K562 (cell line): ENCODE measurements at regions not wholly inside any gene's neighbourhood (a gene's known extent, or its start where the extent isn't known, plus 50 kb on each side); places are given as distances from the start of the nearest gene placed in this dataset.

ENCODE experiments used
- BMI1 ChIP-seq: fragments of 150-350 bp; IDR thresholded peaks from 2 replicates; pipeline ENCODE4 v1.6.1; 2014; ENCODE audit warnings: low read length
- GABPA ChIP-seq: fragments of 200-800 bp; sonication (Bioruptor generic); conservative IDR thresholded peaks from 2 replicates; pipeline ENCODE4 v1.6.1; 2016; ENCODE audit warnings: low read depth, missing genetic modification characterization, missing compliant biosample characterization
- KHSRP ChIP-seq: fragments of 450-650 bp; IDR thresholded peaks from 2 replicates; pipeline ENCODE4 v1.6.1; 2017
- KLF16 ChIP-seq: IDR thresholded peaks from 2 replicates; pipeline ENCODE4 v1.6.1; 2016; ENCODE audit warnings: antibody characterized with exemption
- MCM2 ChIP-seq: fragments of 450-650 bp; IDR thresholded peaks from 2 replicates; pipeline ENCODE4 v1.6.1; 2017; ENCODE audit warnings: low read depth, mild to moderate bottlenecking
- NFYB ChIP-seq: IDR thresholded peaks from 2 replicates; pipeline ENCODE4 v1.6.1; 2011; ENCODE audit warnings: mild to moderate bottlenecking, moderate library complexity; ENCODE audit not compliant: insufficient read length; ENCODE audit errors: extremely low read depth
- POLR2AphosphoS5 ChIP-seq: IDR thresholded peaks from 2 replicates; pipeline ENCODE4 v1.6.1; 2011; ENCODE audit warnings: mild to moderate bottlenecking, low read depth, low read length, moderate library complexity; ENCODE audit not compliant: control insufficient read depth, insufficient read depth
- POLR2B ChIP-seq: fragments of 450-650 bp; IDR thresholded peaks from 2 replicates; pipeline ENCODE4 v1.6.1; 2018; ENCODE audit warnings: low read depth; ENCODE audit not compliant: partially characterized antibody
- SETDB1 ChIP-seq: IDR thresholded peaks from one replicate; pipeline ENCODE4 v1.6.1; 2012; ENCODE audit warnings: low read length, control low read depth, inconsistent platforms
- SMAD2 ChIP-seq: fragments of 150-350 bp; IDR thresholded peaks from 2 replicates; pipeline ENCODE4 v1.6.1; 2014; ENCODE audit warnings: low read depth, mild to moderate bottlenecking, low read length
- SRF ChIP-seq, 2 experiments: fragments of 250-450, 450-650 bp in 1 of 2; sonication (Bioruptor Pico) in 1 of 2; sonication (generic) in 1 of 2; formaldehyde crosslinking; IDR thresholded peaks; 2 replicates each; pipeline versions ENCODE4 v1.5.0 to v1.5.1; 2020 to 2022; ENCODE audit warnings: mild to moderate bottlenecking in 1 of 2, missing genetic modification reagents in 1 of 2
- SRSF7 ChIP-seq: fragments of 200-400 bp; formaldehyde crosslinking; optimal IDR thresholded peaks from 2 replicates; pipeline ENCODE3; 2017; ENCODE audit warnings: mild to moderate bottlenecking, low read depth, low read length
- STAT6 ChIP-seq: sonication (generic); formaldehyde crosslinking; IDR thresholded peaks from 2 replicates; pipeline ENCODE4 v1.8.1; 2023; ENCODE audit warnings: mild to moderate bottlenecking, missing genetic modification reagents
- THRA ChIP-seq: fragments of 450-650 bp; IDR thresholded peaks from 2 replicates; pipeline ENCODE4 v1.6.1; 2017; ENCODE audit warnings: mild to moderate bottlenecking, moderate library complexity
- UBTF ChIP-seq, 2 experiments: IDR thresholded peaks; 2 replicates each; pipeline ENCODE4 v1.6.1; 2012; ENCODE audit warnings: improper control_type of control experiment in 2 of 2, low read depth in 2 of 2, low read length in 2 of 2, borderline replicate concordance in 1 of 2
- ZNF146 ChIP-seq: IDR thresholded peaks from one replicate; pipeline ENCODE4 v1.6.1; 2018; ENCODE audit warnings: missing compliant biosample characterization; ENCODE audit not compliant: unreplicated experiment
- ZNF518B ChIP-seq: fragments of 250-450 bp; sonication (Bioruptor Pico); IDR thresholded peaks from 2 replicates; pipeline ENCODE4 v1.5.0; 2021; ENCODE audit warnings: mild to moderate bottlenecking, moderate library complexity
- ZNF655 ChIP-seq: fragments of 250-450 bp; sonication (Bioruptor Pico); IDR thresholded peaks from 2 replicates; pipeline ENCODE4 v1.5.0; 2021
- ZNF830 ChIP-seq: fragments of 250-450 bp; sonication (Bioruptor Pico); IDR thresholded peaks from 2 replicates; pipeline ENCODE4 v1.5.0; 2021; ENCODE audit warnings: mild to moderate bottlenecking

GRCh38 chr1:121483961-121484424, 299.2 kb downstream of the SRGAP2C start (continued):
- TF ChIP-seq STAT6 (CRISPR knock-in tag) = no peak
- no peak for TF ChIP-seq MCM2
- TF ChIP-seq NFYB = no peak
- TF ChIP-seq SMAD2 = no peak
- TF ChIP-seq GABPA (tag) = no peak
- no peak for TF ChIP-seq KHSRP
- TF ChIP-seq THRA = no peak
- no peak for TF ChIP-seq UBTF (IDR thresholded peaks at IDR 0.05; ENCODE audit: borderline replicate concordance in 1 of 2, low read depth in 2 of 2, low read length in 2 of 2)
- no peak for TF ChIP-seq SRSF7
- TF ChIP-seq SETDB1 = no peak
- no peak for TF ChIP-seq POLR2B
- no peak for TF ChIP-seq POLR2AphosphoS5
- no peak for TF ChIP-seq ZNF655
- no peak for TF ChIP-seq ZNF830 (CRISPR knock-in tag)
- TF ChIP-seq BMI1 = no peak
- TF ChIP-seq ZNF146 (CRISPR knock-in tag) = no peak
- TF ChIP-seq SRF (CRISPR knock-in tag; IDR thresholded peaks at IDR 0.05) = no peak
- no peak for TF ChIP-seq KLF16
- TF ChIP-seq ZNF518B (CRISPR knock-in tag) = no peak
